Gastrocnemius medialis (tissue), 4 donors: ENCODE measurements at regions not wholly inside any gene's neighbourhood (a gene's known extent, or its start where the extent isn't known, plus 50 kb on each side); places are given as distances from the start of the nearest gene placed in this dataset.
"Not testable (repeated sequence)": the region's sequence is repeated elsewhere in the genome, so short reads cannot be mapped to it uniquely, and the experiment has no call there.

Experiments
- ATAC-seq, 2 donors: fragments of 150-250 bp; one replicate each; pipeline ENCODE4 v1.9.1; 2016
- DNase-seq, 2 donors: peaks; one replicate each; pipeline ENCODE4 v3.0.0-alpha.2; 2019
- H3K27ac ChIP-seq, 4 donors: fragments of 200-600 bp; sonication (generic); 1 replicate in 1 of 4; 2 replicates in 3 of 4; pipeline ENCODE4 v1.5.1; 2016 to 2018; ENCODE audit warnings: mild to moderate bottlenecking in 2 of 4, moderate library complexity in 1 of 4
- H3K27me3 ChIP-seq, 3 donors: fragments of 200-600 bp; sonication (generic) in 2 of 3; 1 replicate in 1 of 3; 2 replicates in 2 of 3; pipeline versions ENCODE4 v1.5.1 to v1.6.0; 2016 to 2019; ENCODE audit warnings: mild to moderate bottlenecking in 1 of 3, moderate library complexity in 1 of 3
- H3K36me3 ChIP-seq, 2 donors: fragments of 200-600 bp; sonication (generic) in 1 of 2; one replicate each; pipeline ENCODE4 v1.5.1; 2017 to 2018
- H3K4me1 ChIP-seq, 2 donors: fragments of 200-600 bp; sonication (generic) in 1 of 2; one replicate each; pipeline ENCODE4 v1.5.1; 2016 to 2017; ENCODE audit warnings: mild to moderate bottlenecking in 2 of 2
- H3K4me3 ChIP-seq, 4 donors: fragments of 200-600 bp; sonication (generic) in 3 of 4; 1 replicate in 1 of 4; 2 replicates in 3 of 4; pipeline ENCODE4 v1.5.1; 2016 to 2019; ENCODE audit warnings: mild to moderate bottlenecking in 2 of 4
- H3K9me3 ChIP-seq, 3 donors: fragments of 200-600 bp; sonication (generic) in 2 of 3; 1 replicate in 1 of 3; 2 replicates in 2 of 3; pipeline ENCODE4 v1.5.1; 2016 to 2019
- CTCF ChIP-seq, 5 experiments: fragments of 450-650 bp in 3 of 5; fragments of 200-600 bp in 2 of 5; sonication (generic) in 2 of 5; IDR thresholded peaks in 4 of 5; conservative IDR thresholded peaks in 1 of 5; 1 replicate in 4 of 5; 2 replicates in 1 of 5; pipeline ENCODE4 v1.5.1; 2016 to 2019; ENCODE audit warnings: antibody characterized with exemption in 5 of 5, mild to moderate bottlenecking in 3 of 5, moderate library complexity in 3 of 5
- POLR2A ChIP-seq, 2 donors: fragments of 450-650 bp; IDR thresholded peaks; one replicate each; pipeline ENCODE4 v1.6.1; 2017; ENCODE audit warnings: antibody characterized with exemption in 2 of 2, mild to moderate bottlenecking in 2 of 2, moderate library complexity in 2 of 2
- in situ Hi-C, 4 donors: fragments of 200-750 bp; cut with MboI; loops; one replicate each; pipeline versions ENCODE4 v1.15.0 to v1.8.0; 2017; ENCODE audit warnings: low sequenced_read_pairs in 4 of 4
- intact Hi-C: fragments of 100-400 bp; cut with DNase I; formaldehyde crosslinking; loops from one replicate; pipeline ENCODE4 v1.15.1; 2023; ENCODE audit warnings: low total_unique reads

- Histone ChIP-seq H3K27me3 (no peaks in the 10 kb centered on the region), H3K4me3 (no peak overlapping the region), H3K36me3 (no peaks in the 10 kb centered on the region), H3K4me1 (no peaks in the 10 kb centered on the region), H3K27ac (no peak overlapping the region), H3K9me3 (no peaks in the 10 kb centered on the region)
- intact Hi-C loops (no loop called here), in situ Hi-C loops (no loop called here)
- DNase-seq (no peak), ATAC-seq (no peak)
- no peak for TF ChIP-seq CTCF (IDR thresholded peaks at IDR 0.05 in 4 of 5, conservative IDR thresholded peaks at IDR 0.05 in 1 of 5)
- no peak for TF ChIP-seq POLR2A (IDR thresholded peaks at IDR 0.05)
Observed at GRCh38 chrX:145393702-145394235, 146.5 kb downstream of the SPANXN1 start.

GRCh38 chrX:145394344-145394743, 147.0 kb downstream of the SPANXN1 start:
- no peaks in the 10 kb centered on the region for H3K4me1 ChIP-seq
- H3K27me3 ChIP-seq, result no peaks in the 10 kb centered on the region
- ATAC-seq, result no peak
- H3K36me3 ChIP-seq, result no peaks in the 10 kb centered on the region
- H3K27ac ChIP-seq, result no peak overlapping the region
- DNase-seq, result no peak
- no peaks in the 10 kb centered on the region for H3K9me3 ChIP-seq
- in situ Hi-C loops, result no loop called here
- H3K4me3 ChIP-seq, result no peak overlapping the region
- no peak for TF ChIP-seq POLR2A (IDR thresholded peaks at IDR 0.05)
- no peak for TF ChIP-seq CTCF (IDR thresholded peaks at IDR 0.05 in 4 of 5, conservative IDR thresholded peaks at IDR 0.05 in 1 of 5)
- intact Hi-C loops, result no loop called here

- DNase-seq (no peak), ATAC-seq (no peak)
- Histone ChIP-seq H3K9me3 (no peaks in the 10 kb centered on the region), H3K4me3 (no peak overlapping the region), H3K36me3 (no peaks in the 10 kb centered on the region), H3K4me1 (no peaks in the 10 kb centered on the region), H3K27me3 (no peaks in the 10 kb centered on the region), H3K27ac (no peak overlapping the region)
- intact Hi-C loops, result no loop called here
- TF ChIP-seq POLR2A (IDR thresholded peaks at IDR 0.05) (no peak), CTCF (IDR thresholded peaks at IDR 0.05 in 4 of 5, conservative IDR thresholded peaks at IDR 0.05 in 1 of 5) (no peak)
- in situ Hi-C loops, result no loop called here
Observed at GRCh38 chrX:145396612-145397011, 149.3 kb downstream of the SPANXN1 start.

- ATAC-seq (no peak), DNase-seq (no peak)
- in situ Hi-C loops, result no loop called here
- TF ChIP-seq POLR2A (IDR thresholded peaks at IDR 0.05) (no peak), CTCF (IDR thresholded peaks at IDR 0.05 in 4 of 5, conservative IDR thresholded peaks at IDR 0.05 in 1 of 5) (peak in 1 of 5 experiments; percentile 49)
- H3K36me3 ChIP-seq, result no peaks in the 10 kb centered on the region
- H3K9me3 ChIP-seq, result no peaks in the 10 kb centered on the region
- H3K4me3 ChIP-seq, result no peak overlapping the region
- intact Hi-C loops, result no loop called here
- H3K27me3 ChIP-seq, result no peaks in the 10 kb centered on the region
- no peaks in the 10 kb centered on the region for H3K4me1 ChIP-seq
- no peak overlapping the region for H3K27ac ChIP-seq
Observed at GRCh38 chrX:145405012-145405411, 157.7 kb downstream of the SPANXN1 start.

- no peaks in the 10 kb centered on the region for H3K4me1 ChIP-seq
- TF ChIP-seq CTCF (IDR thresholded peaks at IDR 0.05 in 4 of 5, conservative IDR thresholded peaks at IDR 0.05 in 1 of 5), result no peak
- TF ChIP-seq POLR2A (IDR thresholded peaks at IDR 0.05), result no peak
- no peak for DNase-seq
- in situ Hi-C loops (no loop called here), intact Hi-C loops (no loop called here)
- H3K27me3 ChIP-seq, result no peaks in the 10 kb centered on the region
- no peak for ATAC-seq
- no peaks in the 10 kb centered on the region for H3K9me3 ChIP-seq
- H3K36me3 ChIP-seq, result no peaks in the 10 kb centered on the region
- H3K4me3 ChIP-seq, result no peak overlapping the region
- H3K27ac ChIP-seq, result no peak overlapping the region
Observed at GRCh38 chrX:145410622-145411021, 163.3 kb downstream of the SPANXN1 start.

GRCh38 chrX:145436211-145436610, 188.9 kb downstream of the SPANXN1 start:
- intact Hi-C loops, H3K4me1 ChIP-seq: not testable (repeated sequence)

More at GRCh38 chrX:145436211-145436610, 188.9 kb downstream of the SPANXN1 start:
- H3K27me3 ChIP-seq, in situ Hi-C loops, DNase-seq, H3K36me3 ChIP-seq, H3K9me3 ChIP-seq, H3K4me3 ChIP-seq, ATAC-seq, H3K27ac ChIP-seq: not testable (repeated sequence)
